H9 (cell line): ENCODE measurements at regions not wholly inside any gene's neighbourhood (a gene's known extent, or its start where the extent isn't known, plus 50 kb on each side); places are given as distances from the start of the nearest gene placed in this dataset.

Experiments used
- DNase-seq: peaks from one replicate; pipeline ENCODE4 v3.0.0-alpha.2; 2017
- H2AFZ ChIP-seq: one replicate; pipeline ENCODE4 v1.6.1; 2013; ENCODE audit warnings: mild to moderate bottlenecking, low read length, control low read depth, moderate library complexity
- H2AK5ac ChIP-seq: 2 replicates; pipeline ENCODE4 v1.6.1; 2013; ENCODE audit warnings: low read length, control low read depth, mixed read lengths; ENCODE audit not compliant: insufficient read length
- H2BK120ac ChIP-seq: one replicate; pipeline ENCODE4 v1.6.1; 2013; ENCODE audit warnings: low read depth, mild to moderate bottlenecking, low read length, control low read depth, inconsistent platforms; ENCODE audit not compliant: poor library complexity, severe bottlenecking
- H2BK12ac ChIP-seq: 2 replicates; pipeline ENCODE4 v1.6.1; 2013; ENCODE audit warnings: low read length, control low read depth, mixed read lengths, low read depth; ENCODE audit not compliant: insufficient read length
- H2BK15ac ChIP-seq: 2 replicates; pipeline ENCODE4 v1.6.1; 2013; ENCODE audit warnings: low read depth, low read length, control low read depth
- H2BK20ac ChIP-seq: one replicate; pipeline ENCODE4 v1.6.1; 2013; ENCODE audit warnings: low read depth, mild to moderate bottlenecking, low read length, control low read depth, inconsistent platforms; ENCODE audit not compliant: poor library complexity, severe bottlenecking
- H2BK5ac ChIP-seq: 2 replicates; pipeline ENCODE4 v1.6.1; 2013; ENCODE audit warnings: low read length, control low read depth, mixed read lengths; ENCODE audit not compliant: insufficient read length
- H3K14ac ChIP-seq: 2 replicates; pipeline ENCODE4 v1.6.1; 2013; ENCODE audit warnings: low read length, control low read depth; ENCODE audit not compliant: insufficient read depth
- H3K18ac ChIP-seq: 2 replicates; pipeline ENCODE4 v1.6.1; 2013; ENCODE audit warnings: low read depth, mild to moderate bottlenecking, mixed read lengths, low read length, control low read depth; ENCODE audit not compliant: insufficient read length
- H3K23ac ChIP-seq: 2 replicates; pipeline ENCODE4 v1.6.1; 2013; ENCODE audit warnings: low read length, control low read depth, mixed read lengths, low read depth; ENCODE audit not compliant: insufficient read length
- H3K23me2 ChIP-seq: 2 replicates; pipeline ENCODE4 v1.6.1; 2013; ENCODE audit warnings: low read depth, mild to moderate bottlenecking, mixed read lengths, low read length, control low read depth; ENCODE audit not compliant: insufficient read length, poor library complexity, severe bottlenecking
- H3K27ac ChIP-seq: 2 replicates; pipeline ENCODE4 v1.5.1; 2013; ENCODE audit warnings: low read length, control low read depth, mixed read lengths, low read depth; ENCODE audit not compliant: insufficient read length
- H3K27me3 ChIP-seq: 2 replicates; pipeline ENCODE4 v1.6.1; 2013; ENCODE audit warnings: low read length, control low read depth, inconsistent platforms; ENCODE audit not compliant: insufficient read depth
- H3K4ac ChIP-seq: 2 replicates; pipeline ENCODE4 v1.6.1; 2013; ENCODE audit warnings: low read depth, mild to moderate bottlenecking, control low read depth, inconsistent platforms, low read length, moderate library complexity
- H3K4me1 ChIP-seq: 2 replicates; pipeline ENCODE4 v1.6.1; 2013; ENCODE audit warnings: low read length, control low read depth, inconsistent platforms; ENCODE audit not compliant: insufficient read depth
- H3K4me2 ChIP-seq: 2 replicates; pipeline ENCODE4 v1.6.1; 2013; ENCODE audit warnings: low read length, control low read depth, mixed read lengths; ENCODE audit not compliant: insufficient read length, insufficient read depth
- H3K56ac ChIP-seq: 2 replicates; pipeline ENCODE4 v1.6.1; 2013; ENCODE audit warnings: low read depth, mild to moderate bottlenecking, mixed read lengths, low read length, control low read depth; ENCODE audit not compliant: insufficient read length
- H3K79me1 ChIP-seq: 2 replicates; pipeline ENCODE4 v1.6.1; 2013; ENCODE audit warnings: low read depth, mild to moderate bottlenecking, moderate library complexity, low read length, control low read depth, inconsistent platforms; ENCODE audit not compliant: insufficient read depth, poor library complexity, severe bottlenecking
- H3K79me2 ChIP-seq: 2 replicates; pipeline ENCODE4 v1.6.1; 2013; ENCODE audit warnings: low read length, control low read depth, inconsistent platforms; ENCODE audit not compliant: insufficient read depth
- H3K9ac ChIP-seq: 2 replicates; pipeline ENCODE4 v1.6.1; 2013; ENCODE audit warnings: low read length, control low read depth, mixed read lengths; ENCODE audit not compliant: insufficient read length; ENCODE audit errors: extremely low read depth
- H3K9me3 ChIP-seq: one replicate; pipeline ENCODE4 v1.6.1; 2013; ENCODE audit warnings: low read depth, low read length, inconsistent platforms; ENCODE audit not compliant: control insufficient read depth
- H3T11ph ChIP-seq: one replicate; pipeline ENCODE4 v1.6.1; 2013; ENCODE audit warnings: mild to moderate bottlenecking, low read length, control low read depth, inconsistent platforms
- H4K20me1 ChIP-seq: one replicate; pipeline ENCODE4 v1.6.1; 2013; ENCODE audit not compliant: control insufficient read depth, insufficient read length, insufficient read depth
- H4K5ac ChIP-seq: 2 replicates; pipeline ENCODE4 v1.6.1; 2013; ENCODE audit warnings: low read depth, mild to moderate bottlenecking, mixed read lengths, low read length, control low read depth; ENCODE audit not compliant: insufficient read length
- H4K8ac ChIP-seq: replicated peaks from 2 replicates; pipeline ENCODE4 v1.6.1; 2013; ENCODE audit warnings: low read length, control low read depth, mixed read lengths, low read depth; ENCODE audit not compliant: insufficient read length
- H4K91ac ChIP-seq: 2 replicates; pipeline ENCODE4 v1.6.1; 2013; ENCODE audit warnings: low read depth, mild to moderate bottlenecking, moderate library complexity, mixed read lengths, low read length, control low read depth; ENCODE audit not compliant: insufficient read length
- H3K27ac Mint-ChIP-seq, 3 experiments: 2 replicates in 2 of 3; 3 replicates in 1 of 3; pipeline ENCODE4 v1.8.0; 2020 to 2021; ENCODE audit warnings: mixed read lengths in 3 of 3, mild to moderate bottlenecking in 1 of 3, moderate library complexity in 1 of 3
- H3K27me3 Mint-ChIP-seq: 2 replicates; pipeline ENCODE4 v1.8.0; 2021; ENCODE audit warnings: low read depth, mild to moderate bottlenecking, moderate library complexity, mixed read lengths
- H3K36me3 Mint-ChIP-seq, 3 experiments: 2 replicates in 2 of 3; 3 replicates in 1 of 3; pipeline ENCODE4 v1.8.0; 2020 to 2021; ENCODE audit warnings: low read depth in 3 of 3, mixed read lengths in 3 of 3; ENCODE audit not compliant: insufficient read depth in 1 of 3
- H3K4me1 Mint-ChIP-seq, 2 experiments: 2 replicates each; pipeline ENCODE4 v1.8.0; 2020; ENCODE audit warnings: mixed read lengths in 2 of 2
- H3K4me3 Mint-ChIP-seq, 2 experiments: 2 replicates in 1 of 2; 3 replicates in 1 of 2; pipeline ENCODE4 v1.8.0; 2020 to 2021; ENCODE audit warnings: mild to moderate bottlenecking in 2 of 2, mixed read lengths in 2 of 2, moderate library complexity in 1 of 2
- H3K9me3 Mint-ChIP-seq, 2 experiments: 2 replicates in 1 of 2; 3 replicates in 1 of 2; pipeline ENCODE4 v1.8.0; 2020; ENCODE audit warnings: mild to moderate bottlenecking in 2 of 2, mixed read lengths in 2 of 2, moderate library complexity in 1 of 2
- CTCF ChIP-seq: fragments of 200-600 bp; sonication (generic); conservative IDR thresholded peaks from 3 replicates; pipeline ENCODE4 v1.8.0; 2021; ENCODE audit warnings: antibody characterized with exemption, mild to moderate bottlenecking

GRCh38 chr5:175285261-175285660 lies 158.7 kb downstream of the DRD1 start:
- H2BK12ac ChIP-seq: no peak overlapping the region
- no peak overlapping the region for H4K8ac ChIP-seq
- Mint-ChIP-seq H3K27ac (no peak overlapping the region), H3K36me3 (peaks cover 0 to 2% (median 0%) of the 10 kb centered on the region in 3 experiments; a peak in 1 of 7 replicates), H3K27me3 (peaks cover 7% of the 10 kb centered on the region), H3K4me1 (no peaks in the 10 kb centered on the region), H3K4me3 (no peak overlapping the region), H3K9me3 (no peaks in the 10 kb centered on the region; a peak in 1 of 5 replicates)
- no peaks in the 10 kb centered on the region for H3K79me1 ChIP-seq
- H3T11ph ChIP-seq: no peak overlapping the region
- H2BK120ac ChIP-seq: no peak overlapping the region
- no peak overlapping the region for H2BK20ac ChIP-seq
- no peak overlapping the region for H2BK15ac ChIP-seq
- H3K4me2 ChIP-seq: no peak overlapping the region
- no peak overlapping the region for H2BK5ac ChIP-seq
- H3K14ac ChIP-seq: no peak overlapping the region
- no peak overlapping the region for H2AK5ac ChIP-seq
- no peak overlapping the region for H3K56ac ChIP-seq
- H3K27ac ChIP-seq: no peak overlapping the region
- no peak overlapping the region for H3K4ac ChIP-seq
- no peaks in the 10 kb centered on the region for H3K9me3 ChIP-seq
- no peak for TF ChIP-seq CTCF
- H4K20me1 ChIP-seq: no peaks in the 10 kb centered on the region
- H3K18ac ChIP-seq: no peak overlapping the region
- no peak overlapping the region for H3K23ac ChIP-seq
- no peak for DNase-seq
- no peaks in the 10 kb centered on the region for H3K27me3 ChIP-seq
- H4K5ac ChIP-seq: no peak overlapping the region
- no peak overlapping the region for H3K9ac ChIP-seq
- H2AFZ ChIP-seq: no peak overlapping the region
- no peaks in the 10 kb centered on the region for H3K79me2 ChIP-seq
- no peak overlapping the region for H4K91ac ChIP-seq
- H3K23me2 ChIP-seq: no peaks in the 10 kb centered on the region
- H3K4me1 ChIP-seq: no peaks in the 10 kb centered on the region
